Astrocyte of the cerebellum (primary cell): ENCODE measurements at regions not wholly inside any gene's neighbourhood (a gene's known extent, or its start where the extent isn't known, plus 50 kb on each side); places are given as distances from the start of the nearest gene placed in this dataset.

ENCODE experiments used
- DNase-seq: peaks from one replicate; pipeline ENCODE4 v3.0.0-alpha.2; 2011; ENCODE audit warnings: low read depth
- H3K4me3 ChIP-seq: 2 replicates; pipeline ENCODE4 v1.5.1; 2011; ENCODE audit warnings: mild to moderate bottlenecking, low read depth, low read length, moderate library complexity
- CTCF ChIP-seq: IDR thresholded peaks from 2 replicates; pipeline ENCODE4 v1.5.1; 2012; ENCODE audit warnings: low read length, low read depth, moderate library complexity, mild to moderate bottlenecking; ENCODE audit errors: missing control alignments
- in situ Hi-C: cut with HindIII; loops from 2 replicates; pipeline ENCODE4 v1.10.0; 2017; ENCODE audit warnings: low sequenced_read_pairs

DNA sequence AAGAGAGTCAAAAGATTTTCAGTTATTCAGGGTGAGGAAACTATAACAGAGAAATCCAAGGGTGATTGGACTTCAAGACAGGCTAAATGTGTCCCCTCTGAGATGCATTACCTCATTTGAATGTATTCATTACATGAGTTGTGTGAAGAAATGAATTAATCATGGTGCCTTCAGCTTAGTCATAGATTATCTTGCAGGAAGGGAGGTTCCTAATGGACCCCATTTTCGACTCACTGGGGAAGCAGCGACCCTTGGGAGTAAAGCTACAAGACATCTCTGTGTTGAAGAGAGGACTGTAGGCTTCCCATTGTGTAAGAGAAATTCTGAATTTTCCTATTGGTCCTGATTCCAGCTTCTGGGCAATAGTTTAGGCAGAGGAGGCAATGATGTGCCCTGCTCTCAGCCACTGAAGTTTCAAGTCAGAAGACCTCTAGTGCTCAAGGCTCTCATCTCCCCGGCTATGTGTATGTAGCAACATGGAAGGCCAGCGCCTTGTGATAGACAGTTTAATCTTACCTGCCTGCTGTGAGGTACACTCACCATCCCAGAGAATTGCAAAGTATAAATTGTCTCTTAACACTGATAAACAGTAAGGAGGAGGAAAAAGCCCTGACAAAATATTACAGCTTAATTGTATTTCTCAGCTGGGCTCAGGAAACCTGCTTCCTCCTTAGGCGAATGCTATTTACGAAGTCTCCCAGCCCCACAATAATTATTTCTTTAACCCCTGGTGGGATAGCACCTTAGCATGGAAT lies 133.8 kb downstream of the PDCD6IP start:
- in situ Hi-C loops = no loop called here
- H3K4me3 ChIP-seq = no peak overlapping the region
- no peak for DNase-seq
- no peak for TF ChIP-seq CTCF

DNA sequence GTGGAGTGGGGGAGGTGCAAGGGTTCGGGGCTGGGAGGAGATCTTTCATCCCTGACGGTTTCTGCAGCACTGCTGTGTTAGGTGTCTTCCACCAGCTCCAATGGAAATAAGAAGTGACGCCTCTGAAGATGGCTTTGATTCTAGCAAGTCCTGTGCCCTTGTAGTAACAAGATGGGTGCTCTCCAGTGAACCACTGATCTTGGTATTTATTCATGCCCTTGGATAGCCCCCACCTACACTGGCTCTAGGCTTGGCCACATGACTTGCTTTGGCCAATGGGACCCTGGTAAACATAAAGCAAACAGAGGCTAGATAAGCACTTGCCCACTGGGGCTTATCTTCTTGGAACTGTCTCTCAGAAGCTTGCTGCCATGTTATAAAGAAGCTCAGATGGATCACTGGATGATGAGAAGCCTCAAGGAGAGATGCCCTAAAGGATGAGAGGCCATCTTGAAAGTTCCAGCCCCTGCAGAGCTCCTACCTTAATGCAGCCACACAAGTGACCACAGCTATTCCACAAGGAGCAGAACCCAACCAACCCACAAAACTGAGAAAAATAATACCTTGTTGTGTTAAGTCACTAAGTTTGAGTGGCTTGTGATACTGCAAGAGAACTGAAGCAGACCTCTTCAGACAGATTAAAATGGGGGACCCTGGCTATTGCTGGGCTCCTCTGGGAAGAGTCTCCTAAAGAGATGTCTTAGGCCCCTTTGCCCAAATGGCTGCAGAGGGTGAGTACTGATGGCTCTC lies 137.9 kb downstream of the PDCD6IP start:
- in situ Hi-C loops = no loop called here
- no peak for DNase-seq
- TF ChIP-seq CTCF = no peak
- no peak overlapping the region for H3K4me3 ChIP-seq

DNA sequence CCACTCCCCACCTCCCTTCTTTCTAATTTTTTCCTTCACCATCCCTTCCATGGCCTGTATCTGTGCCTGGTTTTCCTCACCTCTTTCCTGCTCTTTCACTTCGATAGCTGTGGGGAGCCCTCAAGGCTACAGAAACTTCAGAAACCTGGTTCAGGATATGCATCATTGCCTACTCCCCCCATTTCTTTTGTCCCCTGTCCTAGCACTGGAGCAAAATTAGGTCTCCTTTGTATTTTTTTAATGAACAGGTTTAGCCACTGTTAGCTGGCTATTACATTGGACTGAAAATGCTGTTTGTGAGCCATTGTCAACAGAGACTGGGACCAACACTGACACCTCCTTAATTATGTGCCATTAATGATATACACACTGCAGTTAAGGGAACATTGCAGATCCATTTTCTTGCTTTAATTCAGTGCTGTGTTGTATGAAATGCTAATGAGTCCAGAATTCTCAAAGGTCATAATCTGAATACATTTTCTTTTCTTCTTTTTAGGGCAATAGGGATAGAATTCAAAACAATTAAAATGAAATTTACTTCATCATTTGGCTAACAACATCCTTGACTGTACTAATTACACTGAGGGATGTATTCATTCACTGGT lies 138.6 kb downstream of the PDCD6IP start:
- H3K4me3 ChIP-seq = no peak overlapping the region

GRCh38 chr3:33937628-33938027 lies 139.2 kb downstream of the PDCD6IP start:
- TF ChIP-seq CTCF = no peak
- in situ Hi-C loops = no loop called here
- no peak for DNase-seq
- H3K4me3 ChIP-seq = no peak overlapping the region

More for the DNA sequence above, 138.6 kb downstream of the PDCD6IP start:
- no peak for DNase-seq
- in situ Hi-C loops = no loop called here
- no peak for TF ChIP-seq CTCF

DNA sequence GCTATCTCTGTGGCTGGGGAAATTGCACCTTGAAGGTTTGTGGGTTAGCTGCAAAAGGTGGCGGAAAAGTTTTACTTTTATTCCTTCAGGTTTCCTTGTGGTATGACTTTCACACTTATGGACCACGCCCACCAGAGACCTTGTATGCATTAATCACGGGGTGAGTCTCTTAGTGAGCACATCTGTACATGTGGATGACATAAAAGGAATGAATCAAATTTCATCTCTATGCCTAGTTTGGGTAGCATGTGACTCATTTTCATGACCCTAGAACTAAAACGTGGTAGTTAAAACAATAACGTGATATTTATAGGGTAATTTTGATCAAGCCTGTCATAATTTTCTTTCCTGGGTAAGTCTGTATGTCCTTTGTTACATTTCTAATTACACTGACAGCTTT lies 141.7 kb downstream of the PDCD6IP start:
- H3K4me3 ChIP-seq = no peak overlapping the region
- DNase-seq = no peak
- in situ Hi-C loops = no loop called here
- TF ChIP-seq CTCF = no peak

DNA sequence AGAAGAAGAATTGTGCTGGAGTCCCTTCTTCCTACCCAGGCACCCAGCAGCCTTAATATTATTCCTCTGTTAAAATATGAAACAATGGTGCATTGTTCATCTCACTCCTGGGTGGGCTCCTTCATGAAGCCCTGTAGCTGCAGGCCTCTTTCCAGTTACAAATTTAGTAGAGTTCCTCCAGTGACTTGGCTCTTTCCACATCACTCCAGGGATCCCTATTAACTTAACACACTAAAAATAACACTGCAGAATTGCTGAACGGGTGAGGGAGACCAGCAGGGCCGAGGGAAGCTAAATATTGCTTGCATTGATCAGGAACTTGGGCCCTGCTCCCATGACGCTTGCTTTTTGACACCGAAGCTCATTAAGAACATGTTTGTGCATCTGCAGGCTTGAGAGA lies 142.3 kb downstream of the PDCD6IP start:
- in situ Hi-C loops = no loop called here
- no peak for DNase-seq
- no peak for TF ChIP-seq CTCF
- H3K4me3 ChIP-seq = no peak overlapping the region
